Spleen (tissue), 11 donors: ENCODE measurements at regions not wholly inside any gene's neighbourhood (a gene's known extent, or its start where the extent isn't known, plus 50 kb on each side); places are given as distances from the start of the nearest gene placed in this dataset.

Source experiments
- DNase-seq: peaks from one replicate; pipeline ENCODE4 v3.0.0-alpha.2; 2020
- H3K27ac ChIP-seq, 8 donors: fragments of 200-600 bp; sonication (generic) in 7 of 8; 1 replicate in 4 of 8; 2 replicates in 4 of 8; pipeline versions ENCODE4 v1.5.0 to v1.8.0; 2016 to 2021; ENCODE audit warnings: inconsistent platforms in 4 of 8, mild to moderate bottlenecking in 4 of 8, moderate library complexity in 1 of 8
- H3K27me3 ChIP-seq, 7 donors: fragments of 200-600 bp; sonication (generic) in 6 of 7; replicated peaks in 1 of 7; 1 replicate in 4 of 7; 2 replicates in 3 of 7; pipeline versions ENCODE4 v1.5.0 to v1.8.0; 2016 to 2021; ENCODE audit warnings: inconsistent platforms in 3 of 7, mild to moderate bottlenecking in 1 of 7
- H3K36me3 ChIP-seq, 6 donors: fragments of 200-600 bp; sonication (generic) in 5 of 6; 1 replicate in 4 of 6; 2 replicates in 2 of 6; pipeline versions ENCODE4 v1.5.0 to v1.8.0; 2016 to 2021; ENCODE audit warnings: inconsistent platforms in 2 of 6
- H3K4me1 ChIP-seq, 6 donors: fragments of 200-600 bp; sonication (generic) in 5 of 6; 1 replicate in 3 of 6; 2 replicates in 3 of 6; pipeline versions ENCODE4 v1.5.0 to v1.8.0; 2016 to 2021; ENCODE audit warnings: inconsistent platforms in 3 of 6
- H3K4me3 ChIP-seq, 8 donors: fragments of 200-600 bp; sonication (generic) in 7 of 8; 1 replicate in 4 of 8; 2 replicates in 4 of 8; pipeline versions ENCODE4 v1.5.0 to v1.8.0; 2016 to 2021; ENCODE audit warnings: inconsistent platforms in 4 of 8, mild to moderate bottlenecking in 4 of 8, moderate library complexity in 2 of 8
- H3K9me3 ChIP-seq, 8 donors: fragments of 200-600 bp; sonication (generic) in 7 of 8; 1 replicate in 4 of 8; 2 replicates in 4 of 8; pipeline versions ENCODE4 v1.5.0 to v1.8.0; 2016 to 2021; ENCODE audit warnings: inconsistent platforms in 4 of 8
- CTCF ChIP-seq, 11 experiments: fragments of 200-600 bp in 7 of 11; fragments of 450-650 bp in 4 of 11; sonication (generic) in 4 of 11; IDR thresholded peaks in 8 of 11; conservative IDR thresholded peaks in 3 of 11; 1 replicate in 7 of 11; 2 replicates in 4 of 11; pipeline versions ENCODE4 v1.4.0 to v1.8.0; 2016 to 2021; ENCODE audit warnings: antibody characterized with exemption in 11 of 11, inconsistent platforms in 4 of 11, mild to moderate bottlenecking in 1 of 11
- POLR2A ChIP-seq, 3 donors: fragments of 450-650 bp; IDR thresholded peaks; one replicate each; pipeline ENCODE4 v1.5.1; 2017; ENCODE audit warnings: antibody characterized with exemption in 3 of 3, mild to moderate bottlenecking in 1 of 3
- POLR2AphosphoS5 ChIP-seq, 3 donors: sonication (generic); formaldehyde crosslinking; IDR thresholded peaks; one replicate each; pipeline ENCODE4 v1.5.1; 2017; ENCODE audit warnings: antibody characterized with exemption in 3 of 3
- WGBS, 5 donors: extraction: QIAGEN DNeasy Blood & Tissue Kit in 3 of 5; methylation state at CpG; one replicate each; pipeline versions ENCODE4 v1.1.5 to v1.1.7; 2013 to 2018; 5-methylcytosine and 5-hydroxymethylcytosine counted together
- intact Hi-C: fragments of 100-400 bp; cut with DNase I; formaldehyde crosslinking; loops from one replicate; pipeline ENCODE4 v1.15.0; 2023; ENCODE audit warnings: low total_unique reads
- donor health status: healthy with polysubstance abuse.
- donor health status: DM: no; HTN: no; CAD: no; lungs with moderate emphysema.
- donor health status: DM: no; HTN: no; CAD: no.
- donor health status: Bipolar disorder and iron deficiency.
- donor health status: healthy.
- donor health status: DM: no; HTN: no; CAD: no.
- donor health status: DM: yes; HTN: yes; CAD: no.

DNA sequence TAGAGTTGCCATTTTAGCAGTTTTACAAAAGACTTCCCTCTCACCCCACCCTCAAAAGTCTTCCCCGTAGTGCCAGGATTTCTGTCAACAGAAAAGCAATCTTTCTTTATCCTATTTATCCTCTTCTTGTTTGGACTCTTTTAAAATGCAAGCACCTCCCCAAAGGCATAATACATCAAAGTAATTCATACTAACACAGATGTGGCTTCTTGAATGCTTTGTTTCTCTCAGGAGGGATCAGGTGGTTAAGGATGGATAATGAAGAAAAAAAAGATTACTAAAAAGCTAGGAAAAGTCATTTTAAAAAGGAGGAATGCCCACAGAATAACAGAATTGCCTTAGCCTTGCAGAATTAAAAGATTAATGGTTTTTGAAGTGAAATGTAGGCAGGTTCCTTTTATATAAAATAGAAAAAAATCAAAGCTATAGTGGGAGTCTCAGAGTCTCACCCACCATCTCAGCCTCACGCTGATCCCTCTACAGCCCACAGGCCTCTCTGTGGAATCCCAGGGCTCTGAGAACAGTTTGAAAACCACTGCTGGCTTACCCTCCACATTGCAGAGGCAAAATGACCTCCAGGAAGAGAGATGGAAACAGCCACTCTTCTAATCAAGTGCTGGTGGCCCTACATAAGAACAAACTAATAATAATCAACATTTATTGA, 102.2 kb downstream of the GCNT1 start:
- 77 to 90% (median 81%) methylated on average over 2 of the region's 2 CpGs for WGBS, 5 donors
- no peak for DNase-seq
- TF ChIP-seq POLR2A (IDR thresholded peaks at IDR 0.05) (no peak), CTCF (IDR thresholded peaks at IDR 0.05 in 8 of 11, conservative IDR thresholded peaks at IDR 0.05 in 3 of 11) (no peak), POLR2AphosphoS5 (IDR thresholded peaks at IDR 0.05) (no peak)
- H3K27me3 ChIP-seq: no peaks in the 10 kb centered on the region
- H3K9me3 ChIP-seq: peaks cover 0 to 4% (median 0%) of the 10 kb centered on the region in 8 donors
- intact Hi-C loops: no loop called here
- H3K27ac ChIP-seq: peak overlapping the region in 4 of 8 donors; percentile 68 to 78 (median 76)
- H3K4me3 ChIP-seq: no peak overlapping the region
- H3K4me1 ChIP-seq: peaks cover 0 to 65% (median 26%) of the 10 kb centered on the region in 6 donors
- H3K36me3 ChIP-seq: no peaks in the 10 kb centered on the region
